WTC11 (cell line): ENCODE measurements at regions not wholly inside any gene's neighbourhood (a gene's known extent, or its start where the extent isn't known, plus 50 kb on each side); places are given as distances from the start of the nearest gene placed in this dataset.

Source experiments
- ATAC-seq: fragments of 200-7000 bp; cut with Tn5 transposase; 2 replicates; pipeline ENCODE4 v1.10.0; 2021; ENCODE audit warnings: mild to moderate bottlenecking, moderate library complexity
- CTCF ChIA-PET: fragments of 300-600 bp; sonication (Branson Sonifier 250); formaldehyde crosslinking; loops from one replicate; lab custom pipeline; 2021; ENCODE audit warnings: antibody characterized with exemption; lab: Charles Lee
- POLR2A ChIA-PET: fragments of 350-600 bp; sonication (Branson Sonifier 250); formaldehyde crosslinking; loops from one replicate; lab custom pipeline; 2021; ENCODE audit warnings: antibody characterized with exemption; lab: Charles Lee
- DNase-seq: peaks from one replicate; pipeline ENCODE4 v3.0.0; 2021; ENCODE audit warnings: low spot score
- H3K27ac Mint-ChIP-seq: 2 replicates; pipeline ENCODE4 v1.8.0; 2021; ENCODE audit warnings: mixed read lengths
- H3K27me3 Mint-ChIP-seq: 2 replicates; pipeline ENCODE4 v1.8.0; 2021; ENCODE audit warnings: low read depth, mild to moderate bottlenecking, moderate library complexity, mixed read lengths
- H3K36me3 Mint-ChIP-seq: 2 replicates; pipeline ENCODE4 v1.8.0; 2021; ENCODE audit warnings: mixed read lengths
- H3K4me1 Mint-ChIP-seq: 2 replicates; pipeline ENCODE4 v1.8.0; 2022; ENCODE audit warnings: mixed read lengths
- H3K4me3 Mint-ChIP-seq: 2 replicates; pipeline ENCODE4 v1.8.0; 2021; ENCODE audit warnings: mild to moderate bottlenecking, moderate library complexity, mixed read lengths
- H3K9me3 Mint-ChIP-seq: 2 replicates; pipeline ENCODE4 v1.8.0; 2021; ENCODE audit warnings: mixed read lengths
- AFF4 ChIP-seq: sonication (generic); formaldehyde crosslinking; IDR thresholded peaks from 2 replicates; pipeline ENCODE4 v1.8.1; 2023; ENCODE audit warnings: mild to moderate bottlenecking, missing genetic modification reagents, borderline replicate concordance
- ATF2 ChIP-seq: sonication (generic); formaldehyde crosslinking; IDR thresholded peaks from 2 replicates; pipeline ENCODE4 v1.8.1; 2022; ENCODE audit warnings: low read depth, missing genetic modification reagents, borderline replicate concordance
- CREM ChIP-seq: sonication (generic); formaldehyde crosslinking; IDR thresholded peaks from 2 replicates; pipeline ENCODE4 v1.8.1; 2022; ENCODE audit warnings: mild to moderate bottlenecking, missing genetic modification reagents, moderate library complexity
- E2F4 ChIP-seq: sonication (generic); formaldehyde crosslinking; IDR thresholded peaks from 2 replicates; pipeline ENCODE4 v1.8.1; 2022; ENCODE audit warnings: low read depth, mild to moderate bottlenecking, moderate library complexity, missing genetic modification reagents, borderline replicate concordance
- ETV6 ChIP-seq: sonication (generic); formaldehyde crosslinking; IDR thresholded peaks from 2 replicates; pipeline ENCODE4 v1.8.1; 2022; ENCODE audit warnings: mild to moderate bottlenecking, missing genetic modification reagents
- FOXJ3 ChIP-seq: sonication (generic); formaldehyde crosslinking; IDR thresholded peaks from 2 replicates; pipeline ENCODE4 v1.9.0; 2021; ENCODE audit warnings: missing genetic modification reagents, mild to moderate bottlenecking, borderline replicate concordance
- GRHL2 ChIP-seq: fragments of 250-450 bp; sonication (Bioruptor Pico); IDR thresholded peaks from 2 replicates; pipeline ENCODE4 v1.8.0; 2022; ENCODE audit warnings: mild to moderate bottlenecking, moderate library complexity; ENCODE audit not compliant: insufficient replicate concordance, severe bottlenecking
- OVOL2 ChIP-seq: fragments of 250-450 bp; sonication (Bioruptor Pico); IDR thresholded peaks from 2 replicates; pipeline ENCODE4 v1.9.0; 2021; ENCODE audit warnings: mild to moderate bottlenecking, borderline replicate concordance
- SMAD3 ChIP-seq: sonication (generic); formaldehyde crosslinking; IDR thresholded peaks from 2 replicates; pipeline ENCODE4 v1.8.0; 2022; ENCODE audit warnings: missing genetic modification reagents, mild to moderate bottlenecking, borderline replicate concordance
- TCF7 ChIP-seq: sonication (generic); formaldehyde crosslinking; IDR thresholded peaks from 2 replicates; pipeline ENCODE4 v1.8.0; 2022; ENCODE audit warnings: mild to moderate bottlenecking, low read depth, missing genetic modification reagents, moderate library complexity
- TEAD1 ChIP-seq: sonication (generic); formaldehyde crosslinking; IDR thresholded peaks from 2 replicates; pipeline ENCODE4 v1.8.0; 2022; ENCODE audit warnings: mild to moderate bottlenecking, missing genetic modification reagents
- ZBTB21 ChIP-seq: sonication (generic); formaldehyde crosslinking; IDR thresholded peaks from 2 replicates; pipeline ENCODE4 v1.8.1; 2023; ENCODE audit warnings: mild to moderate bottlenecking, missing genetic modification reagents, borderline replicate concordance
- ZBTB43 ChIP-seq: sonication (generic); formaldehyde crosslinking; IDR thresholded peaks from 2 replicates; pipeline ENCODE4 v1.8.1; 2023; ENCODE audit warnings: mild to moderate bottlenecking, missing genetic modification reagents
- ZNF121 ChIP-seq: sonication (generic); formaldehyde crosslinking; IDR thresholded peaks from 2 replicates; pipeline ENCODE4 v1.8.0; 2023; ENCODE audit warnings: missing genetic modification reagents
- ZNF138 ChIP-seq: sonication (generic); formaldehyde crosslinking; conservative IDR thresholded peaks from 2 replicates; pipeline ENCODE4 v1.8.1; 2022; ENCODE audit warnings: mild to moderate bottlenecking, moderate library complexity, missing genetic modification reagents
- ZNF219 ChIP-seq: sonication (generic); formaldehyde crosslinking; IDR thresholded peaks from 2 replicates; pipeline ENCODE4 v1.8.0; 2023; ENCODE audit warnings: missing genetic modification reagents, mild to moderate bottlenecking, borderline replicate concordance
- ZNF281 ChIP-seq: sonication (generic); formaldehyde crosslinking; IDR thresholded peaks from 2 replicates; pipeline ENCODE4 v1.8.0; 2023; ENCODE audit warnings: mild to moderate bottlenecking, missing genetic modification reagents
- ZNF416 ChIP-seq: fragments of 250-450 bp; sonication (Bioruptor Pico); IDR thresholded peaks from 2 replicates; pipeline ENCODE4 v1.9.0; 2021; ENCODE audit warnings: mild to moderate bottlenecking, inconsistent platforms
- ZNF423 ChIP-seq: fragments of 250-450 bp; sonication (Bioruptor Pico); IDR thresholded peaks from 2 replicates; pipeline ENCODE4 v2.1.2; 2022; ENCODE audit warnings: mild to moderate bottlenecking, moderate library complexity
- ZNF425 ChIP-seq: fragments of 250-450 bp; sonication (Bioruptor Pico); conservative IDR thresholded peaks from 2 replicates; pipeline ENCODE4 v1.9.0; 2021; ENCODE audit warnings: mild to moderate bottlenecking

GRCh38 chr6:4380881-4381281, 245.5 kb upstream of the ECI2 start (continued):
- TF ChIP-seq GRHL2 (CRISPR knock-in tag) (no peak), TEAD1 (CRISPR knock-in tag) (no peak), CREM (no peak), ZNF425 (CRISPR knock-in tag) (no peak)
- TF ChIP-seq, all 79 proteins: peak for 0

GRCh38 chr6:4379958-4380357, 244.6 kb upstream of the ECI2 start:
- CTCF ChIA-PET: no interaction called here
- no peak overlapping the region for H3K4me3 Mint-ChIP-seq
- TF ChIP-seq ZNF219 (CRISPR knock-in tag): no peak
- TF ChIP-seq ZNF281 (CRISPR knock-in tag): no peak
- TF ChIP-seq FOXJ3 (CRISPR knock-in tag): no peak
- no peak for TF ChIP-seq E2F4 (CRISPR knock-in tag)
- no peak for TF ChIP-seq ZNF416 (CRISPR knock-in tag)
- no peak for TF ChIP-seq ETV6
- no peak for TF ChIP-seq TCF7 (CRISPR knock-in tag)
- no peak for TF ChIP-seq ZBTB21 (CRISPR knock-in tag)
- no peak for TF ChIP-seq ZNF423
- no peak for TF ChIP-seq OVOL2 (CRISPR knock-in tag)
- no peak for TF ChIP-seq ZNF121 (CRISPR knock-in tag)
- no peak for TF ChIP-seq AFF4 (CRISPR knock-in tag)
- no peak for TF ChIP-seq SMAD3 (CRISPR knock-in tag)
- no peak for TF ChIP-seq ZBTB43 (CRISPR knock-in tag)
- TF ChIP-seq ZNF138 (CRISPR knock-in tag): no peak
- no peak for TF ChIP-seq ATF2 (CRISPR knock-in tag)

More at GRCh38 chr6:4379958-4380357, 244.6 kb upstream of the ECI2 start:
- no peak overlapping the region for H3K27ac Mint-ChIP-seq
- 0 out of 2 replicates have a peak, but pooled peaks cover 8% of the 10 kb centered on the region for H3K4me1 Mint-ChIP-seq
- POLR2A ChIA-PET: no interaction called here
- peaks cover 29% of the 10 kb centered on the region for H3K36me3 Mint-ChIP-seq
- peaks cover 16% of the 10 kb centered on the region for H3K27me3 Mint-ChIP-seq
- DNase-seq (no peak), ATAC-seq (no peak)
- H3K9me3 Mint-ChIP-seq: peaks cover 39% of the 10 kb centered on the region
